ENCODE measurements at regions not wholly inside any gene's neighbourhood (a gene's known extent, or its start where the extent isn't known, plus 50 kb on each side); places are given as distances from the start of the nearest gene placed in this dataset.

GRCh38 chr2:10520154-10520553 is 72.0 kb upstream of the ODC1 start:
- Mint-ChIP-seq H3K4me1 (peaks cover 22% of the 10 kb centered on the region), H3K27ac (no peak overlapping the region), H3K36me3 (ENCODE audit: low read depth) (peaks cover 5% of the 10 kb centered on the region), H3K27me3 (ENCODE audit: low read depth, poor library complexity) (no peaks in the 10 kb centered on the region), H3K4me3 (no peak overlapping the region), H3K9me3 (peaks cover 25% of the 10 kb centered on the region)
- DNase-seq = no peak
- peak; percentile 43 for TF ChIP-seq CTCF (IDR thresholded peaks at IDR 0.05)

GRCh38 chr2:10519394-10519740 is 71.2 kb upstream of the ODC1 start:
- H3K4me1 Mint-ChIP-seq = peaks cover 22% of the 10 kb centered on the region
- no peak for TF ChIP-seq CTCF (IDR thresholded peaks at IDR 0.05)
- no peaks in the 10 kb centered on the region for H3K27me3 Mint-ChIP-seq (ENCODE audit: low read depth, poor library complexity)
- H3K4me3 Mint-ChIP-seq = no peak overlapping the region
- H3K9me3 Mint-ChIP-seq = peaks cover 32% of the 10 kb centered on the region
- H3K36me3 Mint-ChIP-seq (ENCODE audit: low read depth) = peaks cover 5% of the 10 kb centered on the region
- no peak overlapping the region for H3K27ac Mint-ChIP-seq
- DNase-seq = no peak

GRCh38 chr2:10518470-10519393 is 70.6 kb upstream of the ODC1 start:
- no peak for TF ChIP-seq CTCF (IDR thresholded peaks at IDR 0.05)
- no peak for DNase-seq
- Mint-ChIP-seq H3K36me3 (ENCODE audit: low read depth) (peaks cover 5% of the 10 kb centered on the region), H3K4me1 (peaks cover 22% of the 10 kb centered on the region), H3K27ac (no peak overlapping the region), H3K27me3 (ENCODE audit: low read depth, poor library complexity) (no peaks in the 10 kb centered on the region), H3K4me3 (no peak overlapping the region), H3K9me3 (peaks cover 34% of the 10 kb centered on the region)

GRCh38 chr2:10517351-10518043 is 69.4 kb upstream of the ODC1 start:
- TF ChIP-seq CTCF (IDR thresholded peaks at IDR 0.05) = no peak
- no peak overlapping the region for H3K27ac Mint-ChIP-seq
- DNase-seq = no peak

GRCh38 chr2:10515887-10516286 is 67.8 kb upstream of the ODC1 start:
- Mint-ChIP-seq H3K36me3 (ENCODE audit: low read depth) (peaks cover 5% of the 10 kb centered on the region), H3K4me3 (no peak overlapping the region), H3K9me3 (peaks cover 37% of the 10 kb centered on the region), H3K4me1 (peaks cover 6% of the 10 kb centered on the region), H3K27ac (no peak overlapping the region), H3K27me3 (ENCODE audit: low read depth, poor library complexity) (no peaks in the 10 kb centered on the region)
- DNase-seq = no peak
- TF ChIP-seq CTCF (IDR thresholded peaks at IDR 0.05) = no peak

More at GRCh38 chr2:10517351-10518043, 69.4 kb upstream of the ODC1 start:
- Mint-ChIP-seq H3K4me1 (peaks cover 18% of the 10 kb centered on the region), H3K9me3 (peaks cover 37% of the 10 kb centered on the region), H3K27me3 (ENCODE audit: low read depth, poor library complexity) (no peaks in the 10 kb centered on the region), H3K4me3 (no peak overlapping the region), H3K36me3 (ENCODE audit: low read depth) (peaks cover 5% of the 10 kb centered on the region)
